CD4-positive, CD25-positive, alpha-beta regulatory T cell (primary cell): ENCODE measurements at regions not wholly inside any gene's neighbourhood (a gene's known extent, or its start where the extent isn't known, plus 50 kb on each side); places are given as distances from the start of the nearest gene placed in this dataset.

Experiments
- ATAC-seq, 2 donors: fragments of 150-1000 bp; cut with Tn5 transposase; one replicate each; pipeline ENCODE4 v1.10.0; 2021; ENCODE audit warnings: low read depth in 2 of 2, moderate number of reproducible peaks in 2 of 2, moderate library complexity in 1 of 2
- DNase-seq, 3 donors: peaks; one replicate each; pipeline versions ENCODE4 v3.0.0 to v3.0.0-alpha.2; 2012 to 2022; ENCODE audit warnings: mixed read lengths in 1 of 3
- H3K27ac ChIP-seq: one replicate; pipeline ENCODE4 v1.7.0; 2013; ENCODE audit warnings: mild to moderate bottlenecking, low read length; ENCODE audit not compliant: insufficient read depth, poor library complexity, severe bottlenecking
- H3K27me3 ChIP-seq: one replicate; pipeline ENCODE4 v1.7.0; 2013; ENCODE audit warnings: low read length; ENCODE audit not compliant: control insufficient read depth, insufficient read depth
- H3K36me3 ChIP-seq: one replicate; pipeline ENCODE4 v1.7.0; 2013; ENCODE audit warnings: mild to moderate bottlenecking, low read length, moderate library complexity; ENCODE audit not compliant: control insufficient read depth, insufficient read depth
- H3K4me1 ChIP-seq: 2 replicates; pipeline ENCODE4 v1.7.0; 2013; ENCODE audit warnings: mild to moderate bottlenecking, low read length; ENCODE audit not compliant: insufficient read depth, control insufficient read depth, poor library complexity, severe bottlenecking
- H3K4me3 ChIP-seq: one replicate; pipeline ENCODE4 v1.7.0; 2013; ENCODE audit warnings: low read depth, mild to moderate bottlenecking, low read length, moderate library complexity
- H3K9me3 ChIP-seq, 2 experiments: 1 replicate in 1 of 2; 2 replicates in 1 of 2; pipeline ENCODE4 v1.7.0; 2013; ENCODE audit warnings: low read length in 2 of 2, mild to moderate bottlenecking in 1 of 2, moderate library complexity in 1 of 2; ENCODE audit not compliant: control insufficient read depth in 2 of 2
- H3K27ac Mint-ChIP-seq, 3 donors: one replicate each; pipeline ENCODE4 v1.8.0; 2020 to 2022; ENCODE audit warnings: mild to moderate bottlenecking in 3 of 3, mixed read lengths in 3 of 3, moderate library complexity in 2 of 3
- H3K27me3 Mint-ChIP-seq: one replicate; pipeline ENCODE4 v1.8.0; 2022; ENCODE audit warnings: mild to moderate bottlenecking, mixed read lengths
- H3K36me3 Mint-ChIP-seq: one replicate; pipeline ENCODE4 v1.8.0; 2020; ENCODE audit warnings: mixed read lengths
- H3K4me1 Mint-ChIP-seq, 4 donors: one replicate each; pipeline ENCODE4 v1.8.0; 2020 to 2022; ENCODE audit warnings: mixed read lengths in 4 of 4, mild to moderate bottlenecking in 1 of 4
- H3K4me3 Mint-ChIP-seq, 4 donors: one replicate each; pipeline ENCODE4 v1.8.0; 2020 to 2022; ENCODE audit warnings: mild to moderate bottlenecking in 4 of 4, mixed read lengths in 4 of 4, moderate library complexity in 3 of 4
- H3K9me3 Mint-ChIP-seq, 7 donors: one replicate each; pipeline ENCODE4 v1.8.0; 2020 to 2022; ENCODE audit warnings: mixed read lengths in 7 of 7, mild to moderate bottlenecking in 3 of 7, moderate library complexity in 2 of 7

DNA sequence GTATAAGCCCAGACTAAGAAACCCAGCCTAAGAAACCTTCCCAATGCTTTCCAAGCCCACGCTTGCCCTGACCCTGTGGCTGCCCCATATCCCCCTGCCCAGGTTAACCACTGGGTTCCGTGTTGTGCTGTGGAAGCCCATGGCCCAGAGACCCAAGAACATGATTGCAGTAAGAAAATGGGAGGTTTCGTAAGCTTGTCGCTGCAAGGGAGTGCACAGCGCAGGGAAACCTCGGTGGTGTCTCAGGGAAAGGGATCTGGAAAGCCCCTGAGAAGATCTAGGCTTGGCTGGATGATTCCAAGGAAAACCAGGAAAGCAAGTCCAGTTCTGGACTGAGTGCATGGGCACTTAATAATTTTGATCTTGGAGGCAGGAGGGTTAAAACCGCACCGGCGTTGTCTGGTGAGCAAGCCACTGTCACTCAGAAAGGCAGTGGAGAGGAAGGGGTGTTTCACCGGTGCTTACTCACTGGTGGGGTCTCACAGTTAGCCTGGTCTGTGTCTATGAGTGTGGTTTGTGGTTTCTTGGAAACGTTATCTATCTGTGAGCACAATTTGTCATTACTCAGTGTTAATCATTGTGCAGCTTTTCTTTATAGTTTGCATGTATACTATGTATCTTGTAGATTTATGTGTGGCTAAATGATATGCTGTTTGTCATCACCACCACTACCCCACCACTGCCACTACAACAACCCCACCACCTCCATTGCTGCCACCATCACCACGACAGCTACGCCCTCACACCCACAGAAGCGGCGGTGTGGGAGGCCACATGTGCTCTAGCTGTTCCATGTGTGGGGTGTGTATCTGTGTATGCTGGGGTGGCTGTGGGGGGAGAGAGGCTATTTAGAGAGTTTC is 53.3 kb upstream of the PRDM11 start:
- DNase-seq (no peak), ATAC-seq (peak; percentile 30 to 44)
- Mint-ChIP-seq H3K27ac (peak overlapping the region in 1 of 3 donors; percentile 43), H3K4me3 (no peak overlapping the region), H3K9me3 (peaks cover 0 to 2% (median 0%) of the 10 kb centered on the region in 7 donors), H3K36me3 (no peaks in the 10 kb centered on the region), H3K4me1 (peaks cover 0 to 9% (median 2%) of the 10 kb centered on the region in 4 donors), H3K27me3 (peaks cover 22% of the 10 kb centered on the region)
- no peaks in the 10 kb centered on the region for H3K36me3 ChIP-seq
- H3K9me3 ChIP-seq: no peaks in the 10 kb centered on the region
- no peaks in the 10 kb centered on the region for H3K4me1 ChIP-seq
- H3K27ac ChIP-seq: no peak overlapping the region
- H3K4me3 ChIP-seq: no peak overlapping the region
- peaks cover 2% of the 10 kb centered on the region for H3K27me3 ChIP-seq

DNA sequence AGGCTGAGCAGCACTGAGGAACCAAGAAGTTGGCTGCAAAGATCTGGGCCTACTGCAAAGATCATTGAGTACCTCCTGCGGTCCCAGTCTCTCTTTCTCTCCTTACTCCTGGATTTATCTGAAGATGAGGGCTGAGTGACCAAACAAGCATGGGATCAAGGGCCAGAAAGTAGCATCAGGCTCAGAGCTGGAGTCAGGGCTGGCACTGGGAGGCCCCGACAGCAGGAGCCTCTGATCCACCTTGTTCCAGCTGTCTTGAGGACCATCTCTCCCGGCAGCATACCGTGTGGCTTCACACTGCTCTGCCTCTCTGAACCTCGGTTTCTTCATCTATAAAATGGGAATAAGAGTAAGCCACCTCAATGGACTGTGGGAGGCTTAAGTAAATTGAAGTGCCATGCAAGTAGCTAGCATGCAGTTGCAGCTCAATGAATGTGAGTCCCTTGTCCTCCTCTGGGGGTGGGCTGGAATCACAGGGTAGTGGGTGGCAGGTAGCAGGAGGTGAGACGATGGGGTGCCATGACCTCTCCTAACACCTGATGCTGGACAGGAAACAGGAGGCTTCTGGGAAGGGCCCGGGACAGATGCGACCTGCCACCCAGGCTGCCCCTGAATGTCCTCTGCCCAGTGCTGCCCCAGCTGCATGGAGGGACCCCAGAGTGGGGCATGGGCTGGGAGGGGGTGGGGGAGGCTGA is 52.5 kb upstream of the PRDM11 start:
- H3K4me3 Mint-ChIP-seq: no peak overlapping the region
- Histone ChIP-seq H3K27ac (no peak overlapping the region), H3K36me3 (no peaks in the 10 kb centered on the region), H3K4me3 (no peak overlapping the region), H3K27me3 (peaks cover 2% of the 10 kb centered on the region), H3K9me3 (no peaks in the 10 kb centered on the region), H3K4me1 (no peaks in the 10 kb centered on the region)
- H3K36me3 Mint-ChIP-seq: no peaks in the 10 kb centered on the region
- H3K27ac Mint-ChIP-seq: peak overlapping the region in 2 of 3 donors; percentile 43 to 62
- no peak for DNase-seq
- peaks cover 0 to 2% (median 0%) of the 10 kb centered on the region in 7 donors for H3K9me3 Mint-ChIP-seq
- no peak for ATAC-seq
- H3K27me3 Mint-ChIP-seq: peaks cover 22% of the 10 kb centered on the region
- H3K4me1 Mint-ChIP-seq: peaks cover 0 to 9% (median 2%) of the 10 kb centered on the region in 4 donors

DNA sequence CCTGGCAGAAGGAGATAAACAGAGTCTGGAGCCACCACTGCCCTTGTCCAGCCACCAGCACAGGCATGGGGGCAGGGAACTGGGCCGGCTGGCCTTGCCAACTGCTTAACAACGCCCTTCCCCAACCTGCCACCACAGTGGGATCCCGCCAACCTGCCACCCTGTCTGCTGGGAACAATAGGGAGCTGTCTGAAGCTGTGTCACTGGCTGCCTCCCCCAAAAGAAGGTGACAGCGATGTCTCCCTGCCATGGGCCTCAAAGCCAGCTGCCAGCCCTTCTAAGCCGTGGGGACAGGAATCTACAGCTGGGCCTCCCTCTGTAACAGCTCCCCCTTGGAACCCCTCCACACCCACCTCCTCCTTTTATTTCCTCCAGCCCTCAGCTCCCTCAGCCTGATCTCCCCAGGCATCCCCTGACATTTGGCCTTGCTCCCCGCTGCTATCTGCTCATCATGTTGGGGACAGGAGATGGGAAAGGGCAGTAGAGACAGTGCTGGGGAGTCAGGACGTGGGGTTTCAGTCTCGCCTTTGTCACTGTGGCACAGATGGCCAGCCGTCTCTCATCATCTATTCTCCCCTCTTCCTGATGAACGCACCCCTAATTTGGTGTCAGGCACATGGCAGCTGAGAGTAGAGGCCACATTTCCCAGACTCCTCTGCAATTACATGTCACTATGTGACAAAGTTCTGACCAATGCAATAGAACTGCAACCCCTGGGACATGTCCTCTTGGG is 51.3 kb upstream of the PRDM11 start:
- Histone ChIP-seq H3K4me3 (no peak overlapping the region), H3K9me3 (no peaks in the 10 kb centered on the region), H3K36me3 (no peaks in the 10 kb centered on the region), H3K4me1 (no peaks in the 10 kb centered on the region), H3K27ac (no peak overlapping the region), H3K27me3 (peaks cover 2% of the 10 kb centered on the region)
- Mint-ChIP-seq H3K4me1 (peaks cover 0 to 6% (median under 1%) of the 10 kb centered on the region in 4 donors), H3K36me3 (no peaks in the 10 kb centered on the region), H3K27ac (no peak overlapping the region), H3K9me3 (peaks cover 0 to 2% (median 0%) of the 10 kb centered on the region in 7 donors), H3K4me3 (no peak overlapping the region), H3K27me3 (peaks cover 22% of the 10 kb centered on the region)
- ATAC-seq (no peak), DNase-seq (no peak)

DNA sequence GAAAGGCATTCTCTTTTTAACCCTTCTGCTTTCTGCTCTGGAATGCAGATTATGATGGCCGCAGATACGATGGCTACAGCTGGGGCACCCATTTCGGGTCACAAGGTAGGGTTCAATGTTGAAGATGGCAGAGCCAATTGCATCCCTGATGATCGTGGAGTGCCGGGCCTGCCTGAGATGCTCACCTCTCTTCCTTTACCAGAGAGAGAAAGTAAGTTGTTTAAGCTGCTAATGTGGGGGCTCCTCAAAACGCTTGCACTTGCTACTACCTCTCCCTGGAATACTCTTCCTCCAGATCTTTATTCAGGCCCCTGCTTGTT is 50.8 kb upstream of the PRDM11 start:
- Histone ChIP-seq H3K36me3 (no peaks in the 10 kb centered on the region), H3K27ac (no peak overlapping the region), H3K4me1 (no peaks in the 10 kb centered on the region), H3K4me3 (no peak overlapping the region), H3K9me3 (no peaks in the 10 kb centered on the region), H3K27me3 (no peaks in the 10 kb centered on the region)
- DNase-seq: no peak
- Mint-ChIP-seq H3K4me3 (no peak overlapping the region), H3K27ac (no peak overlapping the region), H3K9me3 (peaks cover 0 to 2% (median 0%) of the 10 kb centered on the region in 7 donors), H3K27me3 (peaks cover 22% of the 10 kb centered on the region), H3K36me3 (no peaks in the 10 kb centered on the region), H3K4me1 (peaks cover 0 to 8% (median 3%) of the 10 kb centered on the region in 4 donors)
- ATAC-seq: no peak

DNA sequence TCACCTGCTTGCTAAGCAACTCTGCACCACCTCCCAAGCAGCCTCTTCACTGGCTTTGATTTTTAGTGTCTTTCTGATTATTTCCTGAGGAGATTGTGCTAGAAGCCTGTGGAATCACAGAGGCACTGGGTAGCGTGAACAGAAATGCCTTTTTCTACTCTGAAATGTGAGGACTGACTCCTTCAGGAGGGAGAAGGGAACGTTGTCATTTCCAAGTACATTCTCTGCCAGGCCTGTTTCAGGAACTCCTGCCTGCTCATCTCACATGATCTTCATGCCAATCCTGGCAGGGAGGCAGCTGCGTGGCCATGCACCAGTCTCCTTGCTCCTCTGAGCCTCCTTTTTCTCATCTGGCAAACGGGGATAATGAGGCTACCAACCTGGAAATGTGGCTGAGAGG is 49.8 kb upstream of the PRDM11 start:
- no peak overlapping the region for H3K4me3 ChIP-seq
- H3K36me3 Mint-ChIP-seq: no peaks in the 10 kb centered on the region
- no peak for ATAC-seq
- no peak overlapping the region for H3K27ac ChIP-seq
- peaks cover 0 to 2% (median 0%) of the 10 kb centered on the region in 7 donors for H3K9me3 Mint-ChIP-seq
- no peak overlapping the region for H3K4me3 Mint-ChIP-seq
- peak overlapping the region in 1 of 3 donors; percentile 14 for H3K27ac Mint-ChIP-seq
- H3K4me1 Mint-ChIP-seq: peaks cover 6 to 12% (median 6%) of the 10 kb centered on the region in 4 donors
- DNase-seq: no peak
- H3K36me3 ChIP-seq: no peaks in the 10 kb centered on the region
- H3K4me1 ChIP-seq: no peaks in the 10 kb centered on the region
- no peaks in the 10 kb centered on the region for H3K27me3 ChIP-seq
- H3K9me3 ChIP-seq: no peaks in the 10 kb centered on the region
- peaks cover 18% of the 10 kb centered on the region for H3K27me3 Mint-ChIP-seq
